ENCODE measurements at regions not wholly inside any gene's neighbourhood (a gene's known extent, or its start where the extent isn't known, plus 50 kb on each side); places are given as distances from the start of the nearest gene placed in this dataset.

DNA sequence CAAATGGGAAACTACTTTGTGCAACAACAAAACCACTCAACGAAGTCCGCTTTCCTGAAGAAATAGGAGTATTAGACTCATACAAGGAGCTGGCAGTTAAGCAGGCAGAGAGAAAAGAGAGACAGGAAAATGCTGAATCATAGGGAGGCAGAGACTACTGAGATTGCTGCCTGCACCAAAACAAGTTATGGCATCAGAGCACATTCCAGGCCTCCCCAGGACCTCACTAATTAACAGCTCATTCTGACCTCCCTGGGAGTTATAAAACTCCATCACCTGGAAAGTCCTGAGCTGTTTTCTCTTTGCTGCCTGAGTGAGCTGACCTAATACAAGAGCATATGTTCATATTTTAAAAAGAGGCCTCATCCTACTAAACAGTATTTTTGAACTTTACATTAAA lies 741.0 kb downstream of the MCTP2 start:
- no peak overlapping the region for H3K9ac ChIP-seq (ENCODE audit: low read depth, low read length)
- peaks cover 7% of the 10 kb centered on the region for H3K4me1 ChIP-seq (ENCODE audit: insufficient read depth, low read length)
- no peaks in the 10 kb centered on the region for H3K36me3 ChIP-seq (ENCODE audit: insufficient read depth, low read length)
- H3K9me3 ChIP-seq (ENCODE audit: control insufficient read depth, insufficient read depth, low read length) = no peaks in the 10 kb centered on the region

DNA sequence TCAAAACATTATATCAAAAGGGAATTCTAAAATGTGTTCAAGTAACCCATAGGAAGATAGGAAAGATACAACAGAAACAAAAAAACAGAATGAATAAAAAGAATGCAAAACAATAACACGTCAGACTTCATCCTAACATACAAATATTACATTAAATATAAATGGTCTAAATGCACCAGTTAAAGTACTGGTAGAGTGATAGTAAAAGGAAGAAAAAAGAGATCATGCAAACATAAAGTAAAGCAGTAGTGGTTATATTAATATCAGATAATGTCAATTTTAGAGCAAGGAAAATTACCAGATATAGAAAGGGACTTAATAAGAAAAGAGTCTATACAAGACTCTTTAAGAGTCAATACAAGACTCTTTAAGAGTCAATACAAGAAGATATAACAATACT lies 755.7 kb downstream of the MCTP2 start:
- H3K9ac ChIP-seq (ENCODE audit: low read depth, low read length) = no peak overlapping the region
- H3K9me3 ChIP-seq (ENCODE audit: control insufficient read depth, insufficient read depth, low read length) = no peaks in the 10 kb centered on the region; the same call in 1 of the 2 replicates
- H3K36me3 ChIP-seq (ENCODE audit: insufficient read depth, low read length) = no peaks in the 10 kb centered on the region
- H3K4me1 ChIP-seq (ENCODE audit: insufficient read depth, low read length) = no peaks in the 10 kb centered on the region

DNA sequence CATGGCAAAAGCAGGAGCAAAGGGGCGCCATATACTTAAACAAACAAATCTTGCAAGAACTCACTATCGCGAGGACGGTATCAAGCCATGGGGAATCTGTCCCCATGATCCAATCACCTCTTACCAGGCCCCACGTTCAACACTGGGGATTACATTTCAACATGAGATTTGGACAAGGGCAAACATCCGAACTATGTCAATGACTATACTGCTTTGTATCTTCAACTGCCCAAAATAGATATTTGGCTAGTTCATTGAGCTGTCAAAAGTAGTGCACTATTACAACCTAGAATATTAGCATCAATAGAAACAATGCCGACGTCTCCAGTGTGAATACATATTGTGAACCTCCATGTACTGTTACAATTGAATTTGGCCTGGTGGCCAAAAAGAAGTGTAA lies 760.4 kb downstream of the MCTP2 start:
- no peaks in the 10 kb centered on the region for H3K4me1 ChIP-seq (ENCODE audit: insufficient read depth, low read length)
- H3K36me3 ChIP-seq (ENCODE audit: insufficient read depth, low read length) = no peaks in the 10 kb centered on the region
- no peaks in the 10 kb centered on the region for H3K9me3 ChIP-seq (ENCODE audit: control insufficient read depth, insufficient read depth, low read length)
- no peak overlapping the region for H3K9ac ChIP-seq (ENCODE audit: low read depth, low read length)

DNA sequence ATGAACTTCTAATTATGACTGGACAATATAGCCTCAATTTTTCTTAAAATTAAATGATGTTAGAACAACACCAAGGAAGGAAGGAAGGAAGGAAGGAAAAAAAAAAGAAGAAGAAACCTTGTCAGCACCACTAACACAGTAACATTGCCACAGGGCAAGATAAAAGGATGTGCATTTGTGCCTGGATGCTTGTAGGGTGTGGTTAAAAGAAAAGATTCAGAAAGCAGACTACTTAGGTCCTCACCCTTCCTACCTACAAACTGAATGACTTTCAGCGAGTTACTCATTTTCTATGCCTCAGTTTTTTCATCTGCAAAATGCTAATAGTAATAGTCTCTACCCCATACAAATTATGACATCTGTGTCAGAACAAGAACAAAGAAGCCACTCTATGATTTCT lies 778.3 kb downstream of the MCTP2 start:
- no peak overlapping the region for H3K9ac ChIP-seq (ENCODE audit: low read depth, low read length)
- H3K36me3 ChIP-seq (ENCODE audit: insufficient read depth, low read length) = no peaks in the 10 kb centered on the region
- no peaks in the 10 kb centered on the region for H3K9me3 ChIP-seq (ENCODE audit: control insufficient read depth, insufficient read depth, low read length)
- no peaks in the 10 kb centered on the region for H3K4me1 ChIP-seq (ENCODE audit: insufficient read depth, low read length)

DNA sequence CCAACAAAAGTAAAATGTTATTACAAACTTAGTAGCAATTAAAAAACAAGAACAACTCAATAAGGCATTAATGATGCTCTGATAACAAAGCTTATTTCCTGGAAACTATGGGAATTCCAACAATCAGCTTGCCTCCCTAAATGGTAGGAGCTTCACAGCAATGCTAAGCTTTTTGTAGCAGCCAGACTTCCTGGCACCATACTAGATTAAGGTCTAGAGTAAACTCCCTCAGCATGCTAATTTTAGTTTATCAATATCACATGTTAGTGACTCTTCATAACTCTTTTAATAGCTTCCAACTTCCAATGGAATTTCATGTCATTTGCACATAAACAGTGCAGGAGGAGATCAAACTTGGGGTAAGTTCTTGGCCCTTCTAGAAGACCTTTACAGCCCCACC lies 782.0 kb downstream of the MCTP2 start:
- no peak overlapping the region for H3K9ac ChIP-seq (ENCODE audit: low read depth, low read length)
- no peaks in the 10 kb centered on the region for H3K36me3 ChIP-seq (ENCODE audit: insufficient read depth, low read length)
- H3K4me1 ChIP-seq (ENCODE audit: insufficient read depth, low read length) = peaks cover under 1% of the 10 kb centered on the region; the same call in 1 of the 2 replicates
- H3K9me3 ChIP-seq (ENCODE audit: control insufficient read depth, insufficient read depth, low read length) = no peaks in the 10 kb centered on the region

DNA sequence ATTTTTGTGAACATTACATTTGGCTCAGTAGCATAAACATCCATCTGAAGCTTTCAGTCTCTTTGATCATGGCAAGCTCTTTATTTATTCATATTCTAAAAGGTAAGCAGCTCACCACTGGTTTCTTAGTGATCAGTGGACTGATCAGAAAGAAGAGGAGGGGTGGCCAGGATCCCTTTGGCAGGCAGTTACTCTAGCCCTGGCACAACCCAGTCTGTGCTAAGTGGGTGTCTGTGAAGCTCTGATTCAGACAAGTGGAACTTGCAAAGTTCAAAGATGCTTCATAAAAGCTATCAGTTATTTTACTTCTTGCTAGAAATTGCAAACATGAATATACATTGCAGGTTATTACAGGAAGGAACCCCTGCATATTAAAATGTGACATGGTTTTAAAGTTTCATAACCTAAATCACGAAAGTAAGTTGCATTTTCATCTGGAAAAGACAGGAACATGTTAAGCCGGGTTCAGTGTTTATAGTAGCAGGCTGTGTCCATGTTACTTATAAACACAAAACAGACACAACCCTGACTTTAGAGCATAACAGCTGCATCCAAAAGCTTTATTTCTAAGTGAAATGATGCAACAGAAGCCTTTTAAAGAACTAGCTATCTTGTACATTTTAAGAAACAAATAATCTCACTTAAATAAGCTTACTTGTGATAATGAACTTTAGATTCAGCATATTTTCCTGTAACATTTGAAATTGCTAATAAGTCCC lies 785.3 kb downstream of the MCTP2 start:
- Histone ChIP-seq H3K36me3 (ENCODE audit: insufficient read depth, low read length) (no peaks in the 10 kb centered on the region), H3K9me3 (ENCODE audit: control insufficient read depth, insufficient read depth, low read length) (no peaks in the 10 kb centered on the region), H3K9ac (ENCODE audit: low read depth, low read length) (no peak overlapping the region), H3K4me1 (ENCODE audit: insufficient read depth, low read length) (peaks cover 5% of the 10 kb centered on the region)

DNA sequence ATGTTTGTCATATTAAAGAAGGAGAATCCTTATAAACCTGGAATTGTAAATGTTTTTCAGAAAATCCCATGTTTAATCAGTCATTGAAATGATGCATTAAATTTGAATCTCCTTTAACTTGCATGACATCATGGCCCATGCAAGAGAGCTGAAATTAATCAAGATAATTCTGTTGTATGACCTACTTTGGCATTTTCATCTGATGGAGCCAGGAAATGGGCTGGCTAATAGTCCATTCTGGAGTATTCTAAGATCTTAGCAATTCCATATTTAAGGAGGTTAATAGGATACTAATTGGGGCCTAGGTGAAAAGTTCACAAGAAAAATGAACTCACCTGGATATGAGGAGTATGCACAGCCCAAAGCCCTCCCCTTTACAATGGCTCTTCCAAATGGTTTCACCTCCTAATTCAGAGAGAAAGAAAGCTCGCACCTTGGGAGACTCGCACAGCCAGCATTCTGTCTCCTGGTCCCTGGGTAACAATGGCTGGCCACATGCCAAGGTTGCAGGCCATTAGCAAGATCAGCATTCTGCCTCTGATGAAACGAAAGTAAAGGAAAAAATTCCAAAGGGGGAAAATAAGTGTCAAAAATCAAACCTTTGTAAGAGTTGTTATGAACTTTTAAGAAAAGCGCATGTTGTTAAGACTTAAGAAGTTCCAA lies 786.4 kb downstream of the MCTP2 start:
- Histone ChIP-seq H3K4me1 (ENCODE audit: insufficient read depth, low read length) (peaks cover 5% of the 10 kb centered on the region), H3K9ac (ENCODE audit: low read depth, low read length) (no peak overlapping the region), H3K9me3 (ENCODE audit: control insufficient read depth, insufficient read depth, low read length) (no peaks in the 10 kb centered on the region), H3K36me3 (ENCODE audit: insufficient read depth, low read length) (no peaks in the 10 kb centered on the region)

DNA sequence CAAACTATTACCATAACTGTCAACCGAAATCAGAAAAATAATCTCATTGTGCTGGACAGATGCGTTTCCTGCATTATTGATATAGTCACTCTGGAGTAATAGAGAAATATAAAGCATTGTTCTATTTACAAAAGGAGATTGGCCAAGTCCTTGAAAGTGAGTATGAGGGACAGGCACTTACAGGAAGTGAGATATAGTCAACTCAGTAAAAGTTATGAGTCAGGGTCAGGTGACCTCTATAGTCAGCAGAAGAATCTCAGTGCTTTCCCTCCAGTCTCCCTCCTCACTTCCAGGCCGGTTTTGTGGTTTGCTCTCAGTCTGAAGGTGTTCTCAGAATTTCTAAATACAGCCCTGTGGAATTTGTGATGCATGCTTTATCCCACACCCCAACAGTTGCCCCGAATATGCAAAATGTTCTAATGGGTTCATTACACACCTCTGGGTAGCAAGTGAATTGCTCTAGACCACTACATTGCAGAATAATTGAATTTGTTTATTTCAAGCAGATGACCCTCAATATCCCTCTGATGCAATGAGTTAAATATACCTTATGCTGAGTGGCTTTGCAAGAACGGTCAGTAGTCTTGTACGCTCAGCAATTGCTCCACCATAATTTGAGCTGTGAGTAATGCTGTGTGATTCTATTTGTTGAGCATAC lies 787.7 kb downstream of the MCTP2 start:
- Histone ChIP-seq H3K36me3 (ENCODE audit: insufficient read depth, low read length) (no peaks in the 10 kb centered on the region), H3K4me1 (ENCODE audit: insufficient read depth, low read length) (peaks cover 5% of the 10 kb centered on the region), H3K9ac (ENCODE audit: low read depth, low read length) (no peak overlapping the region), H3K9me3 (ENCODE audit: control insufficient read depth, insufficient read depth, low read length) (no peaks in the 10 kb centered on the region)

DNA sequence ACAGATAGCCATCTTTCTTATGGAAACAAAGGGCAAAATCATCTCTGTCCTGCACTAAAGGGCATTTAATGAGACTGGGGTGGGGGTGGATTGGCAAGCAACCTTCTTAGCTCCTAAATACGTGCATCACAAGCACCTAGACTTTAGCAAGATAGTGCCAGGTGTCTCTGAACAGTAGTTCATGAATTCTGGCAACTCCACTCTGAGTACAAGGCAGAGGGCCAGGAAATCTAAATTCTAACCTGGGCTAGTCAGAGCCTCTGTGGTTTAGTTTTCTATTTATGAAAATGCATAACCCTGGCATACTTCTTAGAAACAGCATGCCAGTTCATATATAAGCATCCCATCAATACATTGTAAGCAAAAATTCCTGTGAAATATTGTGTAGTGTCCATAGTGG lies 788.5 kb downstream of the MCTP2 start:
- peaks cover 5% of the 10 kb centered on the region for H3K4me1 ChIP-seq (ENCODE audit: insufficient read depth, low read length)
- no peaks in the 10 kb centered on the region for H3K9me3 ChIP-seq (ENCODE audit: control insufficient read depth, insufficient read depth, low read length)
- no peaks in the 10 kb centered on the region for H3K36me3 ChIP-seq (ENCODE audit: insufficient read depth, low read length)
- no peak overlapping the region for H3K9ac ChIP-seq (ENCODE audit: low read depth, low read length)

DNA sequence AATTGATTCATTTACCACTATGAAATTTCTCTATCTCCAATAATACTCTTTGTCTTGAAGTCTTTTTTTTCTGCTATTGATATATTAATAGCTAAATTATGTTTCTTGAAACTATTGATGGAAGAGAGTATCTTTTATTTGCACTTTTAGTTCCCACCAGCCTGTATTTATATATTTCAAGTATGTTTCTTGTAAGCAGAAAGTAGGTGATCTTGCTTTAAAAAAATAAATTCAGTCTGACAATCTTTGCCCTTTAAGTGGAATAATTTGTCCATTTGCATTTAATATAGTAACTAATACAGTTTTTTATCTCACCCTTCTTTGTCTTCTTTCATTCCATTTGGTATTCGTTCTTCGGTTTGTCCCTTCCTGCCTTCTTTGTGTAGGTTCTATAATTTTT lies 790.5 kb downstream of the MCTP2 start:
- no peaks in the 10 kb centered on the region for H3K9me3 ChIP-seq (ENCODE audit: control insufficient read depth, insufficient read depth, low read length)
- H3K36me3 ChIP-seq (ENCODE audit: insufficient read depth, low read length) = no peaks in the 10 kb centered on the region
- H3K9ac ChIP-seq (ENCODE audit: low read depth, low read length) = no peak overlapping the region
- peaks cover 5% of the 10 kb centered on the region for H3K4me1 ChIP-seq (ENCODE audit: insufficient read depth, low read length)

DNA sequence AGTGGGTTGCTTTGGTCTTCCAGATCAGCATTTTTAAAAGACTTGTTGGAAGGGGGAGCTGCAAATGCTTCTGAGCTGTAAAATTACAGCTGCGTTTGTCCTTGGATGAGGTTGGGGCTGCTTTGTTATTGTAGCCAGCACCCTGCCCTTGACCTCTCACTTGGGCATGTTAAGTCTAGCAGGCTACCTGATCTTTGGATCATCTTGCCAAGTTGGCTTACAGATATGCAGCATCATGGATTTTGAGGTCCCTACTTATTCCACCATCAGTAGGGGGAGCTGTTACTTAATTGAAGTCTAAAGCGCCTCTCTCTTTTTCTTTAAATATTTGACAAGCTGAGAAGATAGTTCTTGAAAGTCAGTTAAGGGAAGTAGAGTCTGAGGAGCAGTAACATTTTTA lies 793.0 kb downstream of the MCTP2 start:
- H3K9ac ChIP-seq (ENCODE audit: low read depth, low read length) = no peak overlapping the region
- H3K4me1 ChIP-seq (ENCODE audit: insufficient read depth, low read length) = no peaks in the 10 kb centered on the region; the same call in 1 of the 2 replicates
- no peaks in the 10 kb centered on the region for H3K9me3 ChIP-seq (ENCODE audit: control insufficient read depth, insufficient read depth, low read length)
- no peaks in the 10 kb centered on the region for H3K36me3 ChIP-seq (ENCODE audit: insufficient read depth, low read length)

DNA sequence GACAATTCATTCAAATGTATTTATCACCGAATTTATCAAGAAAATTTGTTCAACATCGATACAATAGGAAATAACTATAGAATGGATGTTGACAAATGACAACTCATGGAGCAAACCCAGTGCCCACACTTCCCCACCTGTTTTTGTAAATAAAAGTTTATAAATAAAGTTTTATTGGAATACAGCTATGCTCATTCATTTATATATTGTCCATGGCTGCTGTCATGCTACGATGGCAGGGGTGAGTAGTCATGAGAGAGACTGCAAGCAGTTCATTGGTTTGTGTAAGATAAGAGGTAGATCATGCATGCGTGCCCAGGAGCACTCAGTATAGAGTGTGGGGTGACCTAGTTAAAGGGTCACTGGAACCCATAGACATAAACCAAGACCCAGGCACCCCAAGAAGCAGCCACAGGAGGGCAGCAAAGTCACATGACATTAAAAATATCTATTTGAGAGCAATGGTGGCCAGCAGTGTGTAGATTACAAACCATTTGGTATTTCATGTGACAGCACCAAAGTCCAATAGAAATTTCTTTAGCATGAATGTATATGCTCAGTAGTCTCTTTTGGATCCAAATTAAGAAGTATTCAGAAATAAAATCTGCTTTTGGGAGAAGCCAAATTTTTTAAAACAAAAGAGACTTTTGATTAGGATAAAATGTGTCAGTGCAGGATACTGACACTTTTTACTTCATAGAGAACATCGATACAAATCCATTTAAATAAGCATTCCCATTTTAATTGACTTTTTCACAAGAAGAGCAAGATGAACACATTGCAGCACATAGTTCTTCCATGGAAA lies 794.8 kb downstream of the MCTP2 start:
- Histone ChIP-seq H3K9me3 (ENCODE audit: control insufficient read depth, insufficient read depth, low read length) (no peaks in the 10 kb centered on the region; the same call in 1 of the 2 replicates), H3K4me1 (ENCODE audit: insufficient read depth, low read length) (no peaks in the 10 kb centered on the region), H3K9ac (ENCODE audit: low read depth, low read length) (no peak overlapping the region), H3K36me3 (ENCODE audit: insufficient read depth, low read length) (no peaks in the 10 kb centered on the region)

DNA sequence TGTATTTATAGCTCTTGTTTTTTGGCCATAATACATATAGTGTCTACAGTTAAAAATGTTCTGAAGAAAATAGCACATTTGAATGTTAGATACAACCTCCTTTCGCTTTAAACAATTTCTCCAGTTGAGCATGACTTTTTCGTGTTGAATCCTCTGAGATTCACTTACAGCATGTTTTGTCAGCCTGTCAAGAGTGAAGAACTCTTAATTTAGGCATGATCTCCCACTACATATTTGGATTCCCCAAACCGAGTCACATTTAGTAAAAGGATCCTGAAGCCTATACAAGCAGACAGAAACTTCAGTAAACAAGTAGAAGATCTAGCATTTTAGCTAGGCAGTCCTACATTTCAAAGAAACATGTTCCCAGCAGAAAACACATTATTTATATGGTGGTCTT lies 796.6 kb downstream of the MCTP2 start:
- no peaks in the 10 kb centered on the region for H3K36me3 ChIP-seq (ENCODE audit: insufficient read depth, low read length)
- H3K9me3 ChIP-seq (ENCODE audit: control insufficient read depth, insufficient read depth, low read length) = no peaks in the 10 kb centered on the region; the same call in 1 of the 2 replicates
- no peak overlapping the region for H3K9ac ChIP-seq (ENCODE audit: low read depth, low read length)
- H3K4me1 ChIP-seq (ENCODE audit: insufficient read depth, low read length) = no peaks in the 10 kb centered on the region

DNA sequence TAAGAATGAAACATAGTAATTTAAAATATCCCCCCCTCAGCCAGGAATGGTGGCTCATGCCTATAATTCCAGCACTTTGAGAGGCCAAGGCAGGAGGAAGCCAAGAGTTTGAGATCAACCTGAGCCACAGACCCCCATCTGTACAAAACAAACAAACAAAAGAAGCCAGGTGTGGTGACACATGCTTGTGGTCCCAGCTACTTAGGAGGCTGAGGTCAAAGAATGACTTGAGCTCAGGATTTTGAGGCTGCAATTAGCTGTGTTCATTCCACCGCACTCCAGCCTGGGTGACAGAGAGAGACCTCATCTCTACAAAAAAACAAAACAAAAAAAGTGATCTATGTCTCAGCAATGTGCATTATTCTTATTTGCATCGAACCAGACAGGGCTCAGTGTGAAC lies 800.8 kb downstream of the MCTP2 start:
- Histone ChIP-seq H3K4me1 (ENCODE audit: insufficient read depth, low read length) (no peaks in the 10 kb centered on the region), H3K9ac (ENCODE audit: low read depth, low read length) (no peak overlapping the region), H3K36me3 (ENCODE audit: insufficient read depth, low read length) (no peaks in the 10 kb centered on the region), H3K9me3 (ENCODE audit: control insufficient read depth, insufficient read depth, low read length) (no peaks in the 10 kb centered on the region; the same call in 1 of the 2 replicates)
